ENCODE measurements at regions not wholly inside any gene's neighbourhood (a gene's known extent, or its start where the extent isn't known, plus 50 kb on each side); places are given as distances from the start of the nearest gene placed in this dataset.

DNA sequence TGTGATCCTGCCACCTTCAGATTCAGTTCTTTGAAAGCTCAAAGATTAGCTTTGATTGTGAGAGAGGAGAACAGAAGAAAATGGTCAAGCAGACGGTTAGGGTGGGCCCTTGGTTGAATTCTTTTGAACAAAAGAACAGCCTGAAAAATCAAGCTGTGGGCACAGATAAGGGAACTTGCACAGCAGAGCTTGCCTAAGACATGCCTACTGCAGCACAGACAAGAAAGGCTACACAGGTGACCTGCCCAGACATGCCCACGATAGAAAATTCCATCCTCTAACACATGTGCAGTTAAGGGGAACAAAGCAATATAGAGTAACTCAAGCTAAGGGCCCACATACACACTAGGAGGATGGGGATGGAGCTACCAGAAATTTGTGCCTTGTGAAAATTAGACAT, 512.5 kb upstream of the LRRC7 start:
- no peak for DNase-seq (ENCODE audit: extremely low spot score)
- POLR2A ChIA-PET = no interaction called here
- CTCF ChIA-PET = no interaction called here
- TF ChIP-seq, protein P1, sequence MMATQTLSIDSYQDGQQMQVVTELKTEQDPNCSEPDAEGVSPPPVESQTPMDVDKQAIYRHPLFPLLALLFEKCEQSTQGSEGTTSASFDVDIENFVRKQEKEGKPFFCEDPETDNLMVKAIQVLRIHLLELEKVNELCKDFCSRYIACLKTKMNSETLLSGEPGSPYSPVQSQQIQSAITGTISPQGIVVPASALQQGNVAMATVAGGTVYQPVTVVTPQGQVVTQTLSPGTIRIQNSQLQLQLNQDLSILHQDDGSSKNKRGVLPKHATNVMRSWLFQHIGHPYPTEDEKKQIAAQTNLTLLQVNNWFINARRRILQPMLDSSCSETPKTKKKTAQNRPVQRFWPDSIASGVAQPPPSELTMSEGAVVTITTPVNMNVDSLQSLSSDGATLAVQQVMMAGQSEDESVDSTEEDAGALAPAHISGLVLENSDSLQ (IDR thresholded peaks at IDR 0.05) = no peak
- no peak for TF ChIP-seq FOXM1 (IDR thresholded peaks at IDR 0.05; ENCODE audit: borderline replicate concordance)
- TF ChIP-seq HDGF (IDR thresholded peaks at IDR 0.05; ENCODE audit: borderline replicate concordance) = no peak
- no peak for TF ChIP-seq NFRKB (IDR thresholded peaks at IDR 0.05)
- no peak for TF ChIP-seq L3MBTL2 (conservative IDR thresholded peaks at IDR 0.05)
- no peak for TF ChIP-seq SUZ12 (IDR thresholded peaks at IDR 0.05)
- TF ChIP-seq CTBP1 (IDR thresholded peaks at IDR 0.05; ENCODE audit: borderline replicate concordance) = no peak
- no peak for TF ChIP-seq BHLHE40 (IDR thresholded peaks at IDR 0.05; ENCODE audit: borderline replicate concordance)
- TF ChIP-seq ZNF384 (IDR thresholded peaks at IDR 0.05) = no peak
- TF ChIP-seq FOXK2 (IDR thresholded peaks at IDR 0.05) = no peak
- no peak for TF ChIP-seq FOXA1 (IDR thresholded peaks at IDR 0.05)
- TF ChIP-seq TARDBP (IDR thresholded peaks at IDR 0.05) = no peak
- no peak for TF ChIP-seq LEF1 (IDR thresholded peaks at IDR 0.05; ENCODE audit: borderline replicate concordance)

DNA sequence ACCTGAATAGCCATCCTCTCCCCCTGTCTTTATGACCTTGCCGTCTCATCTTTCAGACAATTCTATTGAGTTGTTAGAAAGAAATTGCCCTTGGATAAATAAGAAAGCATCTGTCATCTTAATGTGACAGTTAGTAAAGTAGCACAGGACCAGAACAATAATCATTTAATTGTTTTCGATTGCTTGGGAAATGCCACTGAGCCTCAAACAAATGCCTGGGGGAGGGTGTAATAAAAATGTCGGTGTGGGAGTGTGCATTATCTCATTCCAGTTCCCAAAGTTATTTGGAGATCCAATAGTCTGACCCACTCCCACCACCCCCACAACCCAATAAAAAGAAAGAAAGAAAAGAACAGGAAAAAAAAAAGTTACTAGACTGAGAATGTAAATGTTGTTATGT, 509.3 kb upstream of the LRRC7 start:
- TF ChIP-seq, protein P1 (IDR thresholded peaks at IDR 0.05) = peak; percentile 50
- TF ChIP-seq TARDBP (IDR thresholded peaks at IDR 0.05) (no peak), BHLHE40 (IDR thresholded peaks at IDR 0.05; ENCODE audit: borderline replicate concordance) (no peak)
- DNase-seq (ENCODE audit: extremely low spot score) = no peak
- CTCF ChIA-PET = no interaction called here
- POLR2A ChIA-PET = no interaction called here

DNA sequence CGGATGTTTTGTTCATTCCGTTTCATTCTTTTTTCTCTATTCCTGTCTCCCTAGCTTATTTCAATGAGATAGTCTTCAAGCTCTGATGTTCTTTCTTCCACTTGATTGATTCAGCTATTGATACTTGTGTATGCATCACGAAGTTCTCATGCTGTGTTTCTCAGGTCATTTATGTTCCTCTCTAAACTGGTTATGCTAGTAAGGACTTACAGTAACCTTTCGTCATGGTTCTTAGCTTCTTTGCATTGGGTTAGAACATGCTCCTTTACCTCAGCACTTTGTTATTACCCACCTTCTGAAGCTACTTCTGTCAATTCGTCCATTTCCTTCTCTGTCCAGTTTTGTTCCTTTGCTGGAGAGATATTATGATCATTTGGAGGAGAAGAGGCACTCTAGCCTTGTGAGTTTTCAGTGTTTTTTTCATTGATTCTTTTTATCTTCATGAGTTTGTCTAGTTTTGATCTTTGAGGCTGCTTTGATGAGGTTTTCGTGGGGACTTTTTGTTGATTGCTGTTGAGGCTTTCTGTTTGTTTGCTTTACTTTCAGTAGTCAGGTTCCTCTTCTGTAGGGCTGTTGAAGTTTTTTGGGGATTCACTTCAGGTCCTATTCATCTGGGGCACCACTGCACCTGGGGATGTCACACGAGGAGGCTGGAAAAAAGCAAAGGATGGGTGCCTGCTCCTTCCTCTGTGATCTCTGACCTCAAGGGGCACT, 496.9 kb upstream of the LRRC7 start:
- ChIA-PET CTCF (interaction anchor here (0.6 kb wide), 1 partner anchor 12 kb away, joined by 3 read pairs; no protein-coding TSS in a partner anchor), POLR2A (no interaction called here)
- no peak for DNase-seq (ENCODE audit: extremely low spot score)
- TF ChIP-seq FOXK2 (IDR thresholded peaks at IDR 0.05) = no peak
- TF ChIP-seq L3MBTL2 (conservative IDR thresholded peaks at IDR 0.05) = no peak
- no peak for TF ChIP-seq LEF1 (IDR thresholded peaks at IDR 0.05; ENCODE audit: borderline replicate concordance)
- TF ChIP-seq HDGF (IDR thresholded peaks at IDR 0.05; ENCODE audit: borderline replicate concordance) = no peak
- no peak for TF ChIP-seq ZNF384 (IDR thresholded peaks at IDR 0.05)
- TF ChIP-seq SP1 (IDR thresholded peaks at IDR 0.05) = no peak
- no peak for TF ChIP-seq BHLHE40 (IDR thresholded peaks at IDR 0.05; ENCODE audit: borderline replicate concordance)
- no peak for TF ChIP-seq TARDBP (IDR thresholded peaks at IDR 0.05)
- TF ChIP-seq CTBP1 (IDR thresholded peaks at IDR 0.05; ENCODE audit: borderline replicate concordance) = no peak

DNA sequence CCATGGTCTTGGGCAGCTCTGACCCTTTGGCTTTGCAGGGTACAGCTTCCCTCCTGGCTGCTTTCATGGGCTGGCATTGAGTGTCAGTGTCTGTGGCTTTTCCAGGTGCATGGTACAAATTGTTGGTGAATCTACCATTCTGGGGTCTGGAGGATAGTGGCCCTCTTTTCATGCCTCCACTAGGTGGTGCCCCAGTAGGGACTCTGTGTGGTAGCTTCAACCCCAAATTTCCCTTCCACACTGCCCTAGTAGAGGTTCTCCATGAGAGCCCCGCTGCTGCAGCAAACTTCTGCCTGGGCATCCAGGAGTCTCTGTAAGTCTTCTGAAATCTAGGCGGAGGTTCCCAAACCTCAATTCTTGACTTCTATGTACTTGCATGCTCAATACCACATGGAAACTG, 494.5 kb upstream of the LRRC7 start:
- ChIA-PET CTCF (no interaction called here), POLR2A (no interaction called here)
- DNase-seq (ENCODE audit: extremely low spot score) = no peak
- no peak for TF ChIP-seq LEF1 (IDR thresholded peaks at IDR 0.05; ENCODE audit: borderline replicate concordance)
- TF ChIP-seq FOXA1 (IDR thresholded peaks at IDR 0.05) = no peak
- TF ChIP-seq FOXK2 (IDR thresholded peaks at IDR 0.05) = no peak
- no peak for TF ChIP-seq SUZ12 (IDR thresholded peaks at IDR 0.05)
- no peak for TF ChIP-seq BHLHE40 (IDR thresholded peaks at IDR 0.05; ENCODE audit: borderline replicate concordance)
- TF ChIP-seq FOXM1 (IDR thresholded peaks at IDR 0.05; ENCODE audit: borderline replicate concordance) = no peak
- no peak for TF ChIP-seq ARNT (IDR thresholded peaks at IDR 0.05)
- TF ChIP-seq SP1 (IDR thresholded peaks at IDR 0.05) = no peak

DNA sequence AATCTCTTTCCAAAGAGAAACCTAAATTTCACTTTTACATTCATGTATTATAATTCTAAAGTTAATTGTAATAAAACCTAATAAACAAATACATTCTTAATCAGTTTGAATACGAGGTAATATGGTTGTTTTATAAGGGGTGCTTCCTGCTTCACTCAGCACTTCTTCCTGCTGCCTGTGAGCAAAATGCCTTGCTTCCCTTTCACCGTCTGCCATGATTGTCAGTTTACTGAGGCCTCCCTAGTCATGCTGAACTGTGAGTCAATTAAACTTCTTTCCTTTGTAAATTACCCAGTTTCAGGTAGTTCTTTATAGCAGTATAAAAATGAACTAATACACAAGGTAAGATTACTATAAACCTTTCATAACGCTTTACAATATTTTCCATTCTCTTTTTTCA, 491.1 kb upstream of the LRRC7 start:
- CTCF ChIA-PET = no interaction called here
- POLR2A ChIA-PET = no interaction called here
- no peak for DNase-seq (ENCODE audit: extremely low spot score)
- TF ChIP-seq TARDBP (IDR thresholded peaks at IDR 0.05) (no peak), CTBP1 (IDR thresholded peaks at IDR 0.05; ENCODE audit: borderline replicate concordance) (no peak), FOXK2 (IDR thresholded peaks at IDR 0.05) (no peak), BHLHE40 (IDR thresholded peaks at IDR 0.05; ENCODE audit: borderline replicate concordance) (no peak), LEF1 (IDR thresholded peaks at IDR 0.05; ENCODE audit: borderline replicate concordance) (no peak), SUZ12 (IDR thresholded peaks at IDR 0.05) (no peak), ZNF384 (IDR thresholded peaks at IDR 0.05) (no peak)

DNA sequence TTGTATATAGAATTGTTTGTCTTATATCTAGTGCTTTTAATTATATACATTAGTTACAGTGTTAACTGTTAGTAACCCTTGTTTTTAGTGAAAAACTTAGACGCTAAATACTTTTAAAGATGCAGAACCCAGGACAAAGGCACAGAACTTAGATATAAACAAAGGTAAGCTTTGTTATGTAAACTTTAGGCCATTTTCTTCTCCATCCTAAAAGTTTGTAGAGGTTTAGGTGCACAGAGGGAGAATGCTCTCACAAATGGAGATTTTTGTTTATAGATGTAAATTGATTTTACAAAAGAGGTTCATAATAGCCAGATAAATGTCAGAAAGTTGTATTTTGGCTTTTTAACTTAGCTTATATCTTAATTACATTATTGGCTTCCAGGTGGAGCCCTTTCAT, 490.5 kb upstream of the LRRC7 start:
- no peak for DNase-seq (ENCODE audit: extremely low spot score)
- CTCF ChIA-PET = no interaction called here

DNA sequence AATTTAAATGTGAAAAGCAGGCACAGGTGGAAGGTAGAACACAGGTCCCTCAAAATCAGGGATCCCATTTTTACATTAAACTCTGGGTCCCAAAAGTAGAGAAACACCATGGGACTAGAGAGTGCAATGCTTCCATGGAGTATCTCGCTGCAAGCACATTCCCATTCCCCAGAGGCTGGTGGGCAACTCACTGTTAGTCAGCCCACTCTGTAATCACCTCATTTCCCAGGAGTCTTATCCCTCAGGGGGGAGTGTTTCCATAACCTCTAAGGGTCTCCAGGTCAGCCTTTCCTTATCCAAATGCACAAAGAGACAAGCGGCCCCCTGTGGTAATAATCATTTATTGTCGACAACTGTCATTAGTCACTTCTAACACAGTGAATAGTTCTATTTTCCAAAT, 490.1 kb upstream of the LRRC7 start:
- no peak for DNase-seq (ENCODE audit: extremely low spot score)
- ChIA-PET POLR2A (no interaction called here), CTCF (no interaction called here)
- TF ChIP-seq SUZ12 (IDR thresholded peaks at IDR 0.05) = no peak
- no peak for TF ChIP-seq FOXM1 (IDR thresholded peaks at IDR 0.05; ENCODE audit: borderline replicate concordance)
- TF ChIP-seq TARDBP (IDR thresholded peaks at IDR 0.05) = no peak
- TF ChIP-seq, protein P1 (IDR thresholded peaks at IDR 0.05) = no peak
- no peak for TF ChIP-seq SP1 (IDR thresholded peaks at IDR 0.05)
- no peak for TF ChIP-seq FOXA1 (IDR thresholded peaks at IDR 0.05)
- TF ChIP-seq NFRKB (IDR thresholded peaks at IDR 0.05) = no peak
- no peak for TF ChIP-seq FOXK2 (IDR thresholded peaks at IDR 0.05)
- TF ChIP-seq HDGF (IDR thresholded peaks at IDR 0.05; ENCODE audit: borderline replicate concordance) = no peak

More for the DNA sequence above, 490.5 kb upstream of the LRRC7 start:
- POLR2A ChIA-PET = no interaction called here
- no peak for TF ChIP-seq CTBP1 (IDR thresholded peaks at IDR 0.05; ENCODE audit: borderline replicate concordance)
- no peak for TF ChIP-seq NFRKB (IDR thresholded peaks at IDR 0.05)
- no peak for TF ChIP-seq LEF1 (IDR thresholded peaks at IDR 0.05; ENCODE audit: borderline replicate concordance)

Measured in HEK293T (cell line).